IMR-90 (cell line): ENCODE measurements at regions not wholly inside any gene's neighbourhood (a gene's known extent, or its start where the extent isn't known, plus 50 kb on each side); places are given as distances from the start of the nearest gene placed in this dataset.

Experiments used
- ATAC-seq: fragments of 200-7000 bp; cut with Tn5 transposase; 2 replicates; pipeline ENCODE4 v1.9.1; 2020; ENCODE audit warnings: low read depth, mild to moderate bottlenecking, moderate library complexity
- BruUV-seq: library from RNA; stranded (reverse); fragments of 400-500 nt; replicated peaks from 2 replicates; lab custom pipeline; 2021; lab: Mats Ljungman, UMichigan
- CTCF ChIA-PET: fragments of 300-600 bp; formaldehyde crosslinking; extraction: SDS; loops from one replicate; lab custom pipeline; 2021; ENCODE audit warnings: antibody characterized with exemption; lab: Yijun Ruan, JAX
- POLR2A ChIA-PET: fragments of 300-600 bp; sonication (Branson Sonifier 250); formaldehyde crosslinking; loops from one replicate; lab custom pipeline; 2022; ENCODE audit warnings: antibody characterized with exemption; ENCODE audit not compliant: unreplicated experiment; lab: Charles Lee
- DNase-seq: peaks from one replicate; pipeline ENCODE4 v3.0.0; 2013
- H2AFZ ChIP-seq: replicated peaks from 2 replicates; pipeline ENCODE3; 2013; ENCODE audit warnings: low read length, mild to moderate bottlenecking; ENCODE audit not compliant: poor library complexity
- H2AK5ac ChIP-seq: 2 replicates; pipeline ENCODE4 v1.6.1; 2013; ENCODE audit warnings: low read depth, low read length, inconsistent platforms
- H2AK9ac ChIP-seq: replicated peaks from 2 replicates; pipeline ENCODE3; 2013; ENCODE audit warnings: mild to moderate bottlenecking, low read depth, low read length, moderate library complexity; ENCODE audit not compliant: poor library complexity
- H2BK120ac ChIP-seq: 2 replicates; pipeline ENCODE4 v1.6.1; 2013; ENCODE audit warnings: low read depth, low read length, inconsistent platforms
- H2BK15ac ChIP-seq: 3 replicates; pipeline ENCODE4 v1.6.1; 2013; ENCODE audit warnings: low read depth, low read length, inconsistent platforms
- H2BK20ac ChIP-seq: 2 replicates; pipeline ENCODE4 v1.6.1; 2013; ENCODE audit warnings: low read depth, mild to moderate bottlenecking, inconsistent platforms, low read length, moderate library complexity
- H2BK5ac ChIP-seq: 2 replicates; pipeline ENCODE4 v1.6.1; 2013; ENCODE audit warnings: mild to moderate bottlenecking, low read depth, low read length, inconsistent platforms; ENCODE audit not compliant: poor library complexity, severe bottlenecking
- H3K14ac ChIP-seq: replicated peaks from 2 replicates; pipeline ENCODE4 v1.6.1; 2013; ENCODE audit warnings: low read depth, low read length, inconsistent platforms
- H3K18ac ChIP-seq: 2 replicates; pipeline ENCODE4 v1.6.1; 2013; ENCODE audit warnings: low read depth, low read length, control low read depth
- H3K23ac ChIP-seq: 2 replicates; pipeline ENCODE4 v1.6.1; 2013; ENCODE audit warnings: low read depth, low read length, inconsistent platforms
- H3K27ac ChIP-seq: 2 replicates; pipeline ENCODE4 v1.5.1; 2013; ENCODE audit warnings: mild to moderate bottlenecking, control low read depth, low read length; ENCODE audit not compliant: insufficient read depth
- H3K27me3 ChIP-seq: 2 replicates; pipeline ENCODE4 v1.6.1; 2013; ENCODE audit warnings: low read length; ENCODE audit not compliant: control insufficient read depth, insufficient read depth
- H3K36me3 ChIP-seq: 2 replicates; pipeline ENCODE4 v1.6.1; 2013; ENCODE audit warnings: low read length, mixed read lengths; ENCODE audit not compliant: control insufficient read depth, insufficient read depth
- H3K4ac ChIP-seq: 2 replicates; pipeline ENCODE4 v1.6.1; 2013; ENCODE audit warnings: low read depth, low read length, inconsistent platforms
- H3K4me1 ChIP-seq: 2 replicates; pipeline ENCODE4 v1.6.1; 2013; ENCODE audit warnings: low read length, mixed read lengths; ENCODE audit not compliant: control insufficient read depth, insufficient read depth
- H3K4me2 ChIP-seq: 2 replicates; pipeline ENCODE4 v1.6.1; 2013; ENCODE audit warnings: low read depth, mild to moderate bottlenecking, control low read depth, low read length, moderate library complexity
- H3K4me3 ChIP-seq: 2 replicates; pipeline ENCODE4 v1.5.1; 2013; ENCODE audit warnings: low read depth, mild to moderate bottlenecking, control low read depth, low read length, moderate library complexity; ENCODE audit not compliant: insufficient read depth
- H3K56ac ChIP-seq: 2 replicates; pipeline ENCODE4 v1.6.1; 2013; ENCODE audit warnings: low read length, inconsistent platforms; ENCODE audit not compliant: insufficient read depth; ENCODE audit errors: extremely low read depth
- H3K79me1 ChIP-seq, 2 experiments: 2 replicates each; pipeline ENCODE4 v1.6.1; 2013; ENCODE audit warnings: low read length in 2 of 2, inconsistent platforms in 1 of 2, low read depth in 1 of 2
- H3K9ac ChIP-seq: 2 replicates; pipeline ENCODE4 v1.6.1; 2013; ENCODE audit warnings: low read depth, low read length, control low read depth
- H3K9me1 ChIP-seq: 2 replicates; pipeline ENCODE4 v1.6.1; 2013; ENCODE audit warnings: low read length, inconsistent platforms; ENCODE audit not compliant: insufficient read depth
- H3K9me3 ChIP-seq: 2 replicates; pipeline ENCODE4 v1.6.1; 2013; ENCODE audit warnings: low read length; ENCODE audit not compliant: control insufficient read depth, insufficient read depth
- H4K20me1 ChIP-seq: 2 replicates; pipeline ENCODE4 v1.6.1; 2013; ENCODE audit warnings: low read length, inconsistent platforms; ENCODE audit not compliant: insufficient read depth
- H4K5ac ChIP-seq: 2 replicates; pipeline ENCODE4 v1.6.1; 2013; ENCODE audit warnings: mild to moderate bottlenecking, low read depth, low read length, control low read depth
- H4K8ac ChIP-seq, 2 experiments: 2 replicates each; pipeline ENCODE4 v1.6.1; 2013; ENCODE audit warnings: low read depth in 2 of 2, low read length in 2 of 2, control low read depth in 1 of 2, inconsistent platforms in 1 of 2
- H4K91ac ChIP-seq: 2 replicates; pipeline ENCODE4 v1.6.1; 2013; ENCODE audit warnings: low read depth, low read length, inconsistent platforms; ENCODE audit not compliant: insufficient read depth
- BHLHE40 ChIP-seq: fragments of 150-350 bp; IDR thresholded peaks from 2 replicates; pipeline ENCODE4 v1.6.1; 2016; ENCODE audit warnings: mild to moderate bottlenecking, low read depth, low read length
- CEBPB ChIP-seq: IDR thresholded peaks from 2 replicates; pipeline ENCODE4 v1.6.1; 2012; ENCODE audit warnings: low read depth, low read length, improper control_type of control experiment
- CHD1 ChIP-seq: IDR thresholded peaks from 2 replicates; pipeline ENCODE4 v1.6.1; 2012; ENCODE audit warnings: low read depth, low read length, improper control_type of control experiment
- CTCF ChIP-seq: conservative IDR thresholded peaks from 2 replicates; pipeline ENCODE4 v1.5.1; 2012; ENCODE audit warnings: mild to moderate bottlenecking, low read depth, low read length, improper control_type of control experiment
- ELK1 ChIP-seq: fragments of 150-350 bp; IDR thresholded peaks from 2 replicates; pipeline ENCODE4 v1.6.1; 2016; ENCODE audit warnings: low read depth, mild to moderate bottlenecking, low read length, moderate library complexity, borderline replicate concordance
- FOS ChIP-seq: fragments of 150-350 bp; IDR thresholded peaks from 2 replicates; pipeline ENCODE4 v1.6.1; 2016; ENCODE audit warnings: low read depth, low read length
- MAFK ChIP-seq: IDR thresholded peaks from 2 replicates; pipeline ENCODE4 v1.6.1; 2012; ENCODE audit warnings: low read depth, low read length, improper control_type of control experiment
- MAZ ChIP-seq: IDR thresholded peaks from 2 replicates; pipeline ENCODE4 v1.6.1; 2012; ENCODE audit warnings: low read depth, mild to moderate bottlenecking, low read length, improper control_type of control experiment, moderate library complexity, borderline replicate concordance
- MXI1 ChIP-seq: IDR thresholded peaks from 2 replicates; pipeline ENCODE4 v1.6.1; 2012; ENCODE audit warnings: low read depth, mild to moderate bottlenecking, low read length, moderate library complexity, borderline replicate concordance
- NFE2L2 ChIP-seq: fragments of 150-350 bp; IDR thresholded peaks from 2 replicates; pipeline ENCODE4 v1.6.1; 2016; ENCODE audit warnings: low read depth, mild to moderate bottlenecking, low read length
- POLR2A ChIP-seq: IDR thresholded peaks from 2 replicates; pipeline ENCODE4 v1.6.1; 2012; ENCODE audit warnings: mild to moderate bottlenecking, low read depth, low read length
- RAD21 ChIP-seq: IDR thresholded peaks from 2 replicates; pipeline ENCODE4 v1.6.1; 2012; ENCODE audit warnings: low read length, improper control_type of control experiment
- RCOR1 ChIP-seq: IDR thresholded peaks from 2 replicates; pipeline ENCODE4 v1.6.1; 2012; ENCODE audit warnings: mild to moderate bottlenecking, low read length, improper control_type of control experiment; ENCODE audit not compliant: insufficient replicate concordance
- RFX5 ChIP-seq: IDR thresholded peaks from 2 replicates; pipeline ENCODE4 v1.8.0; 2012; ENCODE audit warnings: low read depth, mild to moderate bottlenecking, low read length, moderate library complexity
- SMC3 ChIP-seq: fragments of 150-350 bp; IDR thresholded peaks from 2 replicates; pipeline ENCODE4 v1.6.1; 2016; ENCODE audit warnings: low read depth, mild to moderate bottlenecking, antibody characterized with exemption, low read length, moderate library complexity
- USF2 ChIP-seq: fragments of 150-350 bp; IDR thresholded peaks from 2 replicates; pipeline ENCODE4 v1.6.1; 2017; ENCODE audit warnings: mild to moderate bottlenecking, antibody characterized with exemption, low read length, low read depth
- WGBS, 2 experiments: methylation state at CpG; one replicate each; pipeline versions ENCODE4 v1.1.5 to v1.1.7; 2013; ENCODE audit warnings: missing lambda C conversion rate in 2 of 2; ENCODE audit not compliant: insufficient read length in 1 of 2; ENCODE audit errors: extremely low coverage in 2 of 2; 5-methylcytosine and 5-hydroxymethylcytosine counted together
- dilution Hi-C: fragments of 300-500 bp; cut with HindIII; formaldehyde crosslinking; loops from one replicate; pipeline ENCODE4 v1.14.3; 2018; ENCODE audit warnings: low sequenced_read_pairs; ENCODE audit not compliant: unreplicated experiment
- in situ Hi-C: fragments of 300-500 bp; cut with MboI; formaldehyde crosslinking; loops from 3 replicates; pipeline ENCODE4 v1.14.3; 2019; ENCODE audit warnings: low sequenced_read_pairs, inconsistent platforms, mixed read lengths
- intact Hi-C: fragments of 100-400 bp; cut with micrococcal nuclease; formaldehyde crosslinking; loops from 2 replicates; pipeline ENCODE4 v1.10.0; 2022

- Histone ChIP-seq H2BK120ac (peak overlapping the region; percentile 69), H4K5ac (no peak overlapping the region), H3K36me3 (no peaks in the 10 kb centered on the region), H2BK15ac (peak overlapping the region; percentile 46; the same call in 1 of the 3 replicates), H3K9me3 (no peaks in the 10 kb centered on the region), H3K79me1 (no peaks in the 10 kb centered on the region), H3K9me1 (peaks cover 8% of the 10 kb centered on the region), H2BK20ac (peak overlapping the region; percentile 79), H3K18ac (no peak overlapping the region), H2BK5ac (no peak overlapping the region), H3K27ac (no peak overlapping the region), H2AFZ (no peak overlapping the region), H3K4me1 (peaks cover 5% of the 10 kb centered on the region; the same call in 1 of the 2 replicates), H3K9ac (no peak overlapping the region), H4K91ac (0 out of 2 replicates have a peak overlapping the region, but pooled peaks have one; percentile 13), H3K4me2 (no peak overlapping the region), H3K27me3 (no peaks in the 10 kb centered on the region), H3K56ac (no peak overlapping the region), H3K4me3 (no peak overlapping the region), H3K4ac (peak overlapping the region; percentile 51), H4K20me1 (no peaks in the 10 kb centered on the region), H2AK5ac (no peak overlapping the region), H4K8ac (no peak overlapping the region), H3K14ac (no peak overlapping the region), H3K23ac (no peak overlapping the region), H2AK9ac (no peak overlapping the region)
- intact Hi-C loops (no loop called here), in situ Hi-C loops (loop anchor here (25.0 kb wide), 1 partner anchor 371 kb away; no protein-coding TSS in a partner anchor), dilution Hi-C loops (no loop called here)
- ATAC-seq (no peak), DNase-seq (no peak)
- BruUV-seq: no TSS peak
- CTCF ChIA-PET: no interaction called here
- WGBS, 2 experiments: no CpG with 5 or more reads among the region's 3 CpGs
- TF ChIP-seq RCOR1: no peak
- no peak for TF ChIP-seq BHLHE40
- TF ChIP-seq MAFK: no peak
- no peak for TF ChIP-seq CTCF
- no peak for TF ChIP-seq RFX5
- TF ChIP-seq RAD21: no peak
- no peak for TF ChIP-seq SMC3
- TF ChIP-seq MXI1: no peak
- TF ChIP-seq MAZ: no peak
- TF ChIP-seq CHD1: no peak
- no peak for TF ChIP-seq POLR2A
- no peak for TF ChIP-seq ELK1
- TF ChIP-seq USF2: no peak
- TF ChIP-seq CEBPB: no peak
- TF ChIP-seq NFE2L2: no peak
- no peak for TF ChIP-seq FOS
- POLR2A ChIA-PET: no interaction called here
Observed at GRCh38 chr5:39758426-39758825, 333.6 kb upstream of the DAB2 start.
